AG08396 (cell line): ENCODE measurements at regions not wholly inside any gene's neighbourhood (a gene's known extent, or its start where the extent isn't known, plus 50 kb on each side); places are given as distances from the start of the nearest gene placed in this dataset.

Source experiments
- DNase-seq: peaks from one replicate; pipeline ENCODE4 v3.0.0; 2012; ENCODE audit warnings: low spot score, mixed read lengths

GRCh38 chr1:219276049-219276738 is 102.5 kb downstream of the LYPLAL1 start:
- no peak for DNase-seq

- DNase-seq, result no peak
Observed at GRCh38 chr1:219273088-219273686, 99.5 kb downstream of the LYPLAL1 start.

DNA sequence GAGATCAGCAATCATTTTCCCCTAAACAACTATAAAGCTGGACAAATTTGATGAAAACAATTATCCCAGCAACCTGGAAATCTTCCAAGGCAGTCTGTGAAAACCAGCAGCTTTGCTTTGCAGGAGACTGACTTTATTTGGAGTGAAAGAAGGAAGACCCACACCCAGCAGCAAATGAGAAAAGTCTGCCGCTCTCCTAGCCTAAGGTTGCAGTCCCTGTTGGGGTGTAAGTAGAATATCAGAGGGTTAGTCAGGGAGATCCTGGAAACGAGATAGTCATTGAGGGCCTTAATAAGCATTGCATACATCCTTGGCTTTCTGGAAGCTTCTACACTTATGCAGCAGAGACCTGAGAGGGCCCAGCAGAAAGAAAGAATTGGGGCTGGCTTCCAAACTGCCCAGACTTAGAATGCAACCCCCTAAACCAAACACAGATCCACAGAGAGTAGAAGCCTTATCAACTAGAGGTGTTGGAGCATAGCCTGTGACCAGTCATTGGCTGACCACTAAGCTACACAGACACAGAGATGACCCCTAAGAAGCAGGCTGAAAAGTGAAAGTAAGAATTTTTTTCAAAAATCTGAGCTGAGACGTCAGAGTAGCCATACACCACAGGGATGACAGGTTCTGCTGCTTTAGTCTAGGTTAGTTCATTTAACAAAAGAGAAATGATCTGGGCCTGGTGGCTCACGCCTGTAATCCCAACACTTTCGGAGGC is 98.3 kb downstream of the LYPLAL1 start:
- peak; percentile 5 for DNase-seq

DNA sequence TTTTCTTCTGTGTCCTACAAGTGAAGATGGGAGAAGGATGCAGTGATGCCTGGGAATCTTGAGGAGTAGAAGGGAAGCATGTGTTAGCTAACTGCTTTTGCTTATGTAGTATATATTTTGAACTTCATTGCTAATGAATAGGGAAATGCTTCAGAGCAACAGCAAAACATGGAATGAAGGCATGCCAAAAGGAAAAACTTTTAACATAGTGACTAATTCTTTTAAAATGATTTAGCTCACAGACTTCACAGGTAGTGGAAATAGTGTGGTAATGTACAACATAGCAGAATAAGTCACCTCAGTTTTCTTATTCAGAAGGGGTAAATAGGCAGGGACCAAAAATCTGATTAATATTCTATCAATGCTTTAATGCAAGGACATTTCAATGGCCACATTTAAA is 95.5 kb downstream of the LYPLAL1 start:
- no peak for DNase-seq

DNA sequence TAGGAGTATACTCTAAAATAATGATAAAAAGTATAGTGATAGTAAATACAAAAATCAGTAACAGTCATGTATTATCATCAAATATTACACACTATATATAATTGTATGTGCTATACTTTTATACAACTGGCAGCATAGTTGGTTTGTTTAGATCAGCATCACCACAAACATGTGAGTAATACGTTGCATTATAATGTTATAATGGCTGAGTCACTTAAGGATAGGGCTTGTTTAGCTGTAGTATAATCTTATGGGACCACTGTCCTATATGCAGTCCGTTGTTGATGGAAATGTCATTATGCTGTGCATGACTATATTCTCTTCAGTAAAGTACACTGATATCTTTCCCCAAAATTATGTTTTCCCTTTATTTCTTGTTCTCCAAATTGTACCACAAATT is 92.8 kb downstream of the LYPLAL1 start:
- no peak for DNase-seq

GRCh38 chr1:219265026-219265515 is 91.4 kb downstream of the LYPLAL1 start:
- no peak for DNase-seq

DNA sequence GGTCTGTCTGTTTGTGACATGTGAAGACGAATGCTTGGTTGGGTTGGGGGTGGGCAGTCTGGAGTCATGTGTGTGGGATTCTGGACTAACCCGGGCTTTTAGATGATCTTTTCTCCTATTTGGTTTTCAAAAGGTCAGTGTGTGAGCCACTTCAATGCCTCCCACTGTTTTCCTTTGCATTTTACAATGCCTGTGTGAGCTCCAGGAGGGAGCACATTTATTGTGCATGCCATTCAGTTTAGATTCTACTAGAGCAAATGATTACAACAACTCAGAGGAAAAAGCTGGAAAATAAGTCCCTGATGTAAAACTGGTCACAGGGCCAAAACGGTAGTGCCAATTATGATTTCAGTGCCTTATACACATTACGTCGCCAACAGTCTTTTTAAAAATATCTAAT is 90.9 kb downstream of the LYPLAL1 start:
- no peak for DNase-seq
